HCT116 (cell line): ENCODE measurements at regions not wholly inside any gene's neighbourhood (a gene's known extent, or its start where the extent isn't known, plus 50 kb on each side); places are given as distances from the start of the nearest gene placed in this dataset.
A peak's percentile ranks its signal among the peaks of the same experiment; 100 is the strongest.

Experiments
- ATAC-seq: fragments of 200-7000 bp; cut with Tn5 transposase; 2 replicates; pipeline ENCODE4 v1.9.1; 2020; ENCODE audit warnings: mild to moderate bottlenecking, moderate library complexity
- BruUV-seq: library from RNA; stranded (reverse); fragments of 400-500 nt; replicated peaks from 2 replicates; lab custom pipeline; 2021; lab: Mats Ljungman, UMichigan
- CTCF ChIA-PET: fragments of 300-600 bp; sonication (Branson Sonifier 250); formaldehyde crosslinking; loops from one replicate; lab custom pipeline; 2021; ENCODE audit warnings: antibody characterized with exemption; lab: Charles Lee
- POLR2A ChIA-PET: fragments of 300-600, 350-600 bp; sonication (Branson Sonifier 250); formaldehyde crosslinking; loops from one replicate; lab custom pipeline; 2021; ENCODE audit warnings: antibody characterized with exemption; lab: Charles Lee
- RAD21 ChIA-PET, 2 experiments: fragments of 300-600 bp; sonication (Branson Sonifier 250); formaldehyde crosslinking; loops; one replicate each; lab custom pipeline; 2023; ENCODE audit warnings: low total read pairs in 2 of 2; ENCODE audit not compliant: uncharacterized antibody in 2 of 2, unreplicated experiment in 2 of 2, low non-redundant PET in 1 of 2; lab: Charles Lee
- DNase-seq: peaks from one replicate; pipeline ENCODE4 v3.0.0-alpha.2; 2010; ENCODE audit warnings: low read depth, low spot score
- H2AFZ ChIP-seq: fragments of 200-600 bp; shearing (Covaris generic), sonication (generic); 2 replicates; pipeline ENCODE4 v1.6.1; 2017; ENCODE audit warnings: low read depth, mixed run types, mixed read lengths, antibody characterized with exemption, low read length; ENCODE audit not compliant: poor library complexity, severe bottlenecking
- H3K27ac ChIP-seq: 2 replicates; pipeline ENCODE4 v1.5.1; 2012; ENCODE audit warnings: low read depth, low read length
- H3K27me3 ChIP-seq: fragments of 200-600 bp; sonication (generic); 2 replicates; pipeline ENCODE4 v1.6.1; 2016; ENCODE audit warnings: mixed run types, low read length, mixed read lengths; ENCODE audit not compliant: insufficient read depth
- H3K36me3 ChIP-seq, 2 experiments: fragments of 200-500 bp in 1 of 2; fragments of 200-600 bp in 1 of 2; sonication (Bioruptor generic) in 1 of 2; sonication (generic) in 1 of 2; 2 replicates each; pipeline versions ENCODE4 v1.5.1 to v1.6.1; 2014 to 2016; ENCODE audit warnings: low read length in 2 of 2, inconsistent platforms in 1 of 2, mixed read lengths in 1 of 2, mixed run types in 1 of 2; ENCODE audit not compliant: insufficient read depth in 2 of 2, control insufficient read depth in 1 of 2
- H3K4me1 ChIP-seq, 2 experiments: fragments of 200-600 bp in 1 of 2; sonication (generic) in 1 of 2; 2 replicates each; pipeline versions ENCODE4 v1.5.1 to v1.6.1; 2012 to 2017; ENCODE audit warnings: low read length in 2 of 2, inconsistent platforms in 1 of 2, mild to moderate bottlenecking in 1 of 2, mixed read lengths in 1 of 2, mixed run types in 1 of 2, moderate library complexity in 1 of 2; ENCODE audit not compliant: insufficient read depth in 2 of 2, control insufficient read depth in 1 of 2
- H3K4me2 ChIP-seq: fragments of 200-600 bp; sonication (generic); 2 replicates; pipeline ENCODE4 v1.6.1; 2017; ENCODE audit warnings: mixed run types, low read length, mixed read lengths
- H3K4me3 ChIP-seq, 2 experiments: fragments of 200-600 bp in 1 of 2; sonication (generic) in 1 of 2; replicated peaks in 1 of 2; 2 replicates each; pipeline ENCODE4 v1.5.1; 2011 to 2016; ENCODE audit warnings: low read length in 2 of 2, control low read depth in 1 of 2, low read depth in 1 of 2, mild to moderate bottlenecking in 1 of 2, mixed read lengths in 1 of 2, mixed run types in 1 of 2
- H3K79me2 ChIP-seq: fragments of 200-600 bp; sonication (generic); 2 replicates; pipeline ENCODE4 v1.6.1; 2017; ENCODE audit warnings: mild to moderate bottlenecking, mixed run types, low read length, moderate library complexity, mixed read lengths; ENCODE audit not compliant: insufficient read depth
- H3K9ac ChIP-seq: fragments of 200-600 bp; sonication (generic); 2 replicates; pipeline ENCODE4 v1.6.1; 2016; ENCODE audit warnings: low read length, mixed read lengths
- H3K9me2 ChIP-seq: fragments of 200-600 bp; sonication (generic), shearing (Covaris generic); 2 replicates; pipeline ENCODE4 v1.6.1; 2017; ENCODE audit warnings: mixed run types, mild to moderate bottlenecking, moderate library complexity; ENCODE audit not compliant: insufficient read depth
- H3K9me3 ChIP-seq, 2 experiments: fragments of 200-500 bp in 1 of 2; fragments of 200-600 bp in 1 of 2; sonication (Bioruptor generic) in 1 of 2; sonication (generic) in 1 of 2; 2 replicates each; pipeline ENCODE4 v1.6.1; 2014 to 2017; ENCODE audit warnings: low read length in 2 of 2, mixed read lengths in 2 of 2, inconsistent platforms in 1 of 2, low read depth in 1 of 2, mild to moderate bottlenecking in 1 of 2, mixed run types in 1 of 2, moderate library complexity in 1 of 2; ENCODE audit not compliant: control insufficient read depth in 1 of 2, insufficient read depth in 1 of 2
- H4K20me1 ChIP-seq: fragments of 200-600 bp; sonication (generic), shearing (Covaris generic); 2 replicates; pipeline ENCODE4 v1.6.1; 2017; ENCODE audit warnings: mixed run types, mild to moderate bottlenecking, moderate library complexity; ENCODE audit not compliant: insufficient read depth
- ATF3 ChIP-seq: IDR thresholded peaks from 2 replicates; pipeline ENCODE4 v1.6.1; 2012
- CBX3 ChIP-seq: IDR thresholded peaks from 2 replicates; pipeline ENCODE4 v1.6.1; 2012; ENCODE audit warnings: low read depth
- CEBPB ChIP-seq: IDR thresholded peaks from 2 replicates; pipeline ENCODE4 v1.6.1; 2012; ENCODE audit warnings: low read depth
- ELF1 ChIP-seq: IDR thresholded peaks from 2 replicates; pipeline ENCODE4 v1.6.1; 2012; ENCODE audit warnings: low read depth, borderline replicate concordance
- EZH2 ChIP-seq: fragments of 200-600 bp; sonication (generic); IDR thresholded peaks from 2 replicates; pipeline ENCODE4 v1.6.1; 2017; ENCODE audit warnings: antibody characterized with exemption, mixed run types
- EZH2phosphoT487 ChIP-seq: fragments of 200-600 bp; IDR thresholded peaks from 2 replicates; pipeline ENCODE4 v1.6.1; 2018; ENCODE audit warnings: antibody characterized with exemption, borderline replicate concordance
- FOSL1 ChIP-seq: IDR thresholded peaks from 2 replicates; pipeline ENCODE4 v1.6.1; 2012; ENCODE audit warnings: low read depth
- MAX ChIP-seq: IDR thresholded peaks from 2 replicates; pipeline ENCODE4 v1.6.1; 2012
- POLR2A ChIP-seq: IDR thresholded peaks from 2 replicates; pipeline ENCODE4 v1.7.0; 2011; ENCODE audit warnings: borderline replicate concordance; ENCODE audit not compliant: insufficient read depth, insufficient read length; ENCODE audit errors: extremely low read depth
- RAD21 ChIP-seq: IDR thresholded peaks from 2 replicates; pipeline ENCODE4 v1.6.1; 2012; ENCODE audit warnings: low read depth, mild to moderate bottlenecking
- SIN3A ChIP-seq: IDR thresholded peaks from 2 replicates; pipeline ENCODE4 v1.6.1; 2012; ENCODE audit warnings: low read depth
- TCF7L2 ChIP-seq: IDR thresholded peaks from 2 replicates; pipeline ENCODE4 v1.7.0; 2011; ENCODE audit warnings: borderline replicate concordance, inconsistent platforms; ENCODE audit not compliant: insufficient read depth, insufficient read length; ENCODE audit errors: extremely low read depth
- YY1 ChIP-seq: IDR thresholded peaks from 2 replicates; pipeline ENCODE4 v1.6.1; 2011; ENCODE audit warnings: low read length, low read depth, moderate library complexity, mild to moderate bottlenecking; ENCODE audit not compliant: insufficient replicate concordance; ENCODE audit errors: extremely low read depth
- ZBTB33 ChIP-seq: IDR thresholded peaks from 2 replicates; pipeline ENCODE4 v1.6.1; 2011; ENCODE audit warnings: mild to moderate bottlenecking, low read length, moderate library complexity; ENCODE audit not compliant: insufficient replicate concordance; ENCODE audit errors: extremely low read depth
- ZFX ChIP-seq: fragments of 450-650 bp; IDR thresholded peaks from 2 replicates; pipeline ENCODE4 v1.6.1; 2017
- intact Hi-C: fragments of 100-400 bp; cut with micrococcal nuclease; formaldehyde crosslinking; loops from 2 replicates; pipeline ENCODE4 v1.10.0; 2022

- ATAC-seq: peak; percentile 52; the same call in 1 of the 2 replicates
- intact Hi-C loops: no loop called here
- POLR2A ChIA-PET: no interaction called here
- no TSS peak for BruUV-seq
- no peak overlapping the region for H2AFZ ChIP-seq
- H3K4me2 ChIP-seq: no peak overlapping the region
- H3K79me2 ChIP-seq: no peaks in the 10 kb centered on the region
- H3K4me1 ChIP-seq: no peaks in the 10 kb centered on the region
- H3K4me3 ChIP-seq: no peak overlapping the region
- H3K9me2 ChIP-seq: no peaks in the 10 kb centered on the region
- no peak for TF ChIP-seq FOSL1
- TF ChIP-seq POLR2A: no peak
- TF ChIP-seq EZH2phosphoT487: no peak
- TF ChIP-seq TCF7L2: no peak
- no peak for TF ChIP-seq ELF1
- TF ChIP-seq RAD21: no peak
- no peak for TF ChIP-seq ZBTB33
- no peak for TF ChIP-seq MAX
- no peak for TF ChIP-seq CBX3
- no peak for TF ChIP-seq ATF3
- no peak for TF ChIP-seq CEBPB
- no peak for TF ChIP-seq SIN3A
- no peak for TF ChIP-seq YY1
- no peak for TF ChIP-seq EZH2
- TF ChIP-seq ZFX: no peak
- TF ChIP-seq, all 23 proteins: peak for 0
- H4K20me1 ChIP-seq: no peaks in the 10 kb centered on the region
- H3K36me3 ChIP-seq: no peaks in the 10 kb centered on the region
- no peak overlapping the region for H3K9ac ChIP-seq
- H3K27me3 ChIP-seq: peaks cover 12% of the 10 kb centered on the region; the same call in 1 of the 2 replicates
- no peak overlapping the region for H3K27ac ChIP-seq
- no peak for DNase-seq
- H3K9me3 ChIP-seq: no peaks in the 10 kb centered on the region
- ChIA-PET CTCF (no interaction called here), RAD21 (no interaction called here)
These were observed 126.5 kb downstream of the GPCPD1 start for GRCh38 chr20:5484346-5484745.
